ENCODE measurements at regions not wholly inside any gene's neighbourhood (a gene's known extent, or its start where the extent isn't known, plus 50 kb on each side); places are given as distances from the start of the nearest gene placed in this dataset.

DNA sequence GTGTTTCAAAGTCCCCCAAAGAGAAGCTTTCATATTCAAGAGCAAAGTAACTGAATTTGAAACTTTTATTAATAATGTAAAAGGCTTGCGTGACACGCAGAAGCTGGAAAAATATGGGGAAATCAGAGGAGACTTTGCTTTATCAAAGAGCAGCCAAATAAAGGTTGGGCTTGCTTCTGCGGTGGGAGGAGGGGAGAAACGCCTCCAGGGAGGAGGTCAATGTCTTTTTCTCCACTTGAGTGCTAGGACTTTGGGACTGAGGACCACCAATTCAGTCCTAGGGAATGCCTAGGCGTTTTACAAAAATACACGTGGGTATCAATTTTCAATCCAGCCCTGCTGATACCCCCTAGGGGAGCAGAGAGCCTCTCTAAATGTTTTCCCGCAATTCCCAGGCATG, 60.9 kb upstream of the FZD10 start:
- no peak for DNase-seq (ENCODE audit: extremely low read depth, low read depth)
- no peak overlapping the region for H3K4me3 ChIP-seq (replicated peaks; ENCODE audit: low read depth, low read length)
- TF ChIP-seq, protein P1, sequence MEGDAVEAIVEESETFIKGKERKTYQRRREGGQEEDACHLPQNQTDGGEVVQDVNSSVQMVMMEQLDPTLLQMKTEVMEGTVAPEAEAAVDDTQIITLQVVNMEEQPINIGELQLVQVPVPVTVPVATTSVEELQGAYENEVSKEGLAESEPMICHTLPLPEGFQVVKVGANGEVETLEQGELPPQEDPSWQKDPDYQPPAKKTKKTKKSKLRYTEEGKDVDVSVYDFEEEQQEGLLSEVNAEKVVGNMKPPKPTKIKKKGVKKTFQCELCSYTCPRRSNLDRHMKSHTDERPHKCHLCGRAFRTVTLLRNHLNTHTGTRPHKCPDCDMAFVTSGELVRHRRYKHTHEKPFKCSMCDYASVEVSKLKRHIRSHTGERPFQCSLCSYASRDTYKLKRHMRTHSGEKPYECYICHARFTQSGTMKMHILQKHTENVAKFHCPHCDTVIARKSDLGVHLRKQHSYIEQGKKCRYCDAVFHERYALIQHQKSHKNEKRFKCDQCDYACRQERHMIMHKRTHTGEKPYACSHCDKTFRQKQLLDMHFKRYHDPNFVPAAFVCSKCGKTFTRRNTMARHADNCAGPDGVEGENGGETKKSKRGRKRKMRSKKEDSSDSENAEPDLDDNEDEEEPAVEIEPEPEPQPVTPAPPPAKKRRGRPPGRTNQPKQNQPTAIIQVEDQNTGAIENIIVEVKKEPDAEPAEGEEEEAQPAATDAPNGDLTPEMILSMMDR (IDR thresholded peaks at IDR 0.05; ENCODE audit: low read depth, low read length, missing control alignments): no peak

DNA sequence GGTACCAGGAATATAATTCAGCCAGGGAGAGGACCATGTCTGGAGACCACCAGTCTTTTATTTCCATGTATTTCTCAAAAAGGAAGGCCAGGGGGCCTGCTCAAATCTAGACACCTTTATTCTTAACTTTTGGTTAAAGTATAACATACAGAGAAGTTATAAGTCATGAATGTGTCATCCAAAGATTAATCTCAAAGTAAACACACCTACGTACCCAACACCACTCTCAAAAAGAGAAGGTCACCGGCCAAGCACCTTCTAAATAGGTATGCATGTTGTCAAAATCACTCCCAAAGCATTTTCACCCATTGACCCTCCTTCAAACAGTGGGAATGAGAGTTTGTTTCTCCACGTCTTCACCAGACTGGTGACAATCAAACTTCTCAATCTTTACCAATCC, 60.0 kb upstream of the FZD10 start:
- DNase-seq (ENCODE audit: extremely low read depth, low read depth): no peak
- no peak overlapping the region for H3K4me3 ChIP-seq (replicated peaks; ENCODE audit: low read depth, low read length)
- TF ChIP-seq, protein P1 (IDR thresholded peaks at IDR 0.05; ENCODE audit: low read depth, low read length, missing control alignments): no peak

DNA sequence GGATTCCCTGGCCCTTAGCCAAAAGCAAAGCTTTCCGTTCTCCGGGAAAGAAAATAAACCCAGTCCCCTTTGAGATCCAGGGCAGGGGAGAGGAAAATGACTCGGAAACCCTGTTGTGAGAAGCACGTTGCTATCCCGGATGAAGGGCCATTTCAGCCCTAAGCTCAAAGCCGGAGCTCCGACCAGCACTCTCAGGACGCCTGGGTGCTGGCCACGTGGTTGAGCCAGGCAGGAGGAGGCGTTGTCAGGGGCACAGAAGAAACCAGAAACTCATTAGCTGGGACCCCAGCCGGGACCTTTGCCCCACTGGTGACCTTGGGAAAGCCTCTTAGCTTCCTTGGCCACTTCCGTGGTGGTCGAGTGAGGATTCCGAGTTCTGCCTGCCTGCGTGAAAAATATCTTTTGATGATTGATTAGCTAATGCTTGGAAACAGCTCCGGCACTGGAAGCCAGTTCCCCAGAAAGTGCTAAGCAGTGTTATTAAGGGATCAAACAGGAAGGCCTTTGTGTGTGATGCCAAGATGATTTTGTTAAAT, 57.6 kb upstream of the FZD10 start:
- TF ChIP-seq, protein P1 (IDR thresholded peaks at IDR 0.05; ENCODE audit: low read depth, low read length, missing control alignments): no peak

DNA sequence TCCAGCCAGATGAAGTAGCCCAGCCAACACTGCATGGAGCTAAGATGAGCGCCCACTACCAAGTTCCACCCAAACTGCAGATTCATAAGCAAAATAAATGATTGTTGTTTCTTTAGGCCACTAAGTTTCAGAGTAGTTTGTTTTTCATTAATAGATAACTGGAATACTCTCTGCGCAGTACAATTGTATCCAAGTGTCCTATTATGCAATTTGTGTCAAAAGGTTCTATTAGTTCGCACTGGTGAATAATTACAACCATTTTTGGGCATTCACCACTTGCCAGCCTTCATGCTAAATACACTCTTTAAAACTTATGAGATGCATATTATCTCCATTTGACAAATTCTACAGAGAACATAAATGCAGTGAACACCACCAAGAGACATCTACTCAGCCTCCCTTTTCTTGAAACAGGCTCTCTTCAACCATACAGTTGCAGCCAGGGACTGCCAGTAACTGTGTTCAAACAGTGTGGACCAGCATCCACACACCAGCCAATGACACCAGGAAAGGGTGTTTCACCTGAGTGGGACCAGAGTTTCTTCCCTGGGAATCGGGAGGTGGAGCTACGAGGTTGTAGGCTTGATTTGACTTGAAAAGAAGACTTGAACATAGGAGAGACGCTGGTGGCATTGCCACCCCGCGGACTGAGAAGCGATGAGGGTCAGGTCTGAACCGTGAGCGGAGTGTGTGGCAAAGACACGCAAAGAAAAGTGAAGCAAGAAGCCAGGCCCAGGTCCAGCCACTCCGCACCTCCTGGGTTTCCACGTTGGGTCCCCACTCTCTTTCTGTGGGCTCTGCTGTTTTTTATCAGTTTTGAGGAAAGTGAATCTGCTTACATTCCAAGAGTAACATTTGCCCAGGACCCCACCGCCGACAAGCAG, 53.0 kb upstream of the FZD10 start:
- TF ChIP-seq, protein P1 (IDR thresholded peaks at IDR 0.05; ENCODE audit: low read depth, low read length, missing control alignments): no peak
- DNase-seq (ENCODE audit: extremely low read depth, low read depth): no peak
- H3K4me3 ChIP-seq (replicated peaks; ENCODE audit: low read depth, low read length): no peak overlapping the region

More for the DNA sequence above, 57.6 kb upstream of the FZD10 start:
- H3K4me3 ChIP-seq (replicated peaks; ENCODE audit: low read depth, low read length): no peak overlapping the region
- no peak for DNase-seq (ENCODE audit: extremely low read depth, low read depth)

DNA sequence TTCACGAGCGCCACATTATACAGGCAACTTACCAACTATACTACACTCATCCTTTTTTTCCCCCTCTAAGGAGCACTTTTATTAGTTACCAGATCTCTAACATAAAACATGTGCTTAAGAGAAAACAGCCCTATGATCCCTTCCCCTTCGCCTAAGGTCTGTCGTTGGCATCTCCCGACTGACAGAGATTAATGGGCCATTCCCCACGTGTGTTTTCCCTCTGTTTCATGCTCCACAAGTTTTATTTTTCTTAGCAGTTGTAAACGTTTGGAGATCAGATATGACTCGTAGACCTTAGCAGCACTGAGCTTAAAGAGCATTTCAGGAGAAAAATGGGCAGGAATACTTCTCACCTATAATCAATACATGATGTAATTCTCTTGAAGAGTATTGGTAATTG, 51.4 kb upstream of the FZD10 start:
- no peak overlapping the region for H3K4me3 ChIP-seq (replicated peaks; ENCODE audit: low read depth, low read length)
- TF ChIP-seq, protein P1 (IDR thresholded peaks at IDR 0.05; ENCODE audit: low read depth, low read length, missing control alignments): no peak
- DNase-seq (ENCODE audit: extremely low read depth, low read depth): no peak

DNA sequence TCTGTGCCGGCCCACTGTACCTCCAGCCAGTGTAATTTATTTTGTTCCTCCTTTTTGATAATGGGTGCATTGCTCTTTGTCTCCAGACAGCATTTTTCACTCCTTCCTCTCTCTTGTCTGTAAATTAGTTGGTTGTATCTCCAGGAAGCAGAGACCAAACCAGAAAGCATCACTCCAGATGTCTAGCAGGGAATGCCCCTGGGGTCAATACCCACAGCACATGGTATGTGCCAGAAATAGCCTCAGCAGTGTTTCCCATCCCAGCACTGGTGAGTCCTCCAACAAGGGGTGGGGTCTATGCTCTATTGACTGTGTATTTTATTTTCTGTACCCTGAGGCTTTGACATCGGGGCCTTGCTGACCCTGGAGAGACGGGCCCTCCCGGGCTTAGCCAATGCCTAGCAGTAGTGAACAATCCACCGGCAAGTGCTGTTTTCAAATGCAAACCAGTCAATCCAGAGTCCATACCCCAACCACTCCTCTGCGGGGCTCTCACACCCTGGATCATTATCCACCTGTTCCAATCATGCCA, 50.2 kb upstream of the FZD10 start:
- DNase-seq (ENCODE audit: extremely low read depth, low read depth): no peak
- no peak overlapping the region for H3K4me3 ChIP-seq (replicated peaks; ENCODE audit: low read depth, low read length)
- TF ChIP-seq, protein P1 (IDR thresholded peaks at IDR 0.05; ENCODE audit: low read depth, low read length, missing control alignments): no peak

Measured in HFF-Myc (cell line).